HCT116 (cell line): ENCODE measurements at regions not wholly inside any gene's neighbourhood (a gene's known extent, or its start where the extent isn't known, plus 50 kb on each side); places are given as distances from the start of the nearest gene placed in this dataset.

ENCODE experiments used
- ATAC-seq: fragments of 200-7000 bp; cut with Tn5 transposase; 2 replicates; pipeline ENCODE4 v1.9.1; 2020; ENCODE audit warnings: mild to moderate bottlenecking, moderate library complexity
- BruUV-seq: library from RNA; stranded (reverse); fragments of 400-500 nt; replicated peaks from 2 replicates; lab custom pipeline; 2021; lab: Mats Ljungman, UMichigan
- CTCF ChIA-PET: fragments of 300-600 bp; sonication (Branson Sonifier 250); formaldehyde crosslinking; loops from one replicate; lab custom pipeline; 2021; ENCODE audit warnings: antibody characterized with exemption; lab: Charles Lee
- POLR2A ChIA-PET: fragments of 300-600, 350-600 bp; sonication (Branson Sonifier 250); formaldehyde crosslinking; loops from one replicate; lab custom pipeline; 2021; ENCODE audit warnings: antibody characterized with exemption; lab: Charles Lee
- RAD21 ChIA-PET, 2 experiments: fragments of 300-600 bp; sonication (Branson Sonifier 250); formaldehyde crosslinking; loops; one replicate each; lab custom pipeline; 2023; ENCODE audit warnings: low total read pairs in 2 of 2; ENCODE audit not compliant: uncharacterized antibody in 2 of 2, unreplicated experiment in 2 of 2, low non-redundant PET in 1 of 2; lab: Charles Lee
- DNase-seq: peaks from one replicate; pipeline ENCODE4 v3.0.0-alpha.2; 2010; ENCODE audit warnings: low read depth, low spot score
- H2AFZ ChIP-seq: fragments of 200-600 bp; shearing (Covaris generic), sonication (generic); 2 replicates; pipeline ENCODE4 v1.6.1; 2017; ENCODE audit warnings: low read depth, mixed run types, mixed read lengths, antibody characterized with exemption, low read length; ENCODE audit not compliant: poor library complexity, severe bottlenecking
- H3K27ac ChIP-seq: 2 replicates; pipeline ENCODE4 v1.5.1; 2012; ENCODE audit warnings: low read depth, low read length
- H3K27me3 ChIP-seq: fragments of 200-600 bp; sonication (generic); 2 replicates; pipeline ENCODE4 v1.6.1; 2016; ENCODE audit warnings: mixed run types, low read length, mixed read lengths; ENCODE audit not compliant: insufficient read depth
- H3K36me3 ChIP-seq, 2 experiments: fragments of 200-500 bp in 1 of 2; fragments of 200-600 bp in 1 of 2; sonication (Bioruptor generic) in 1 of 2; sonication (generic) in 1 of 2; 2 replicates each; pipeline versions ENCODE4 v1.5.1 to v1.6.1; 2014 to 2016; ENCODE audit warnings: low read length in 2 of 2, inconsistent platforms in 1 of 2, mixed read lengths in 1 of 2, mixed run types in 1 of 2; ENCODE audit not compliant: insufficient read depth in 2 of 2, control insufficient read depth in 1 of 2
- H3K4me1 ChIP-seq, 2 experiments: fragments of 200-600 bp in 1 of 2; sonication (generic) in 1 of 2; 2 replicates each; pipeline versions ENCODE4 v1.5.1 to v1.6.1; 2012 to 2017; ENCODE audit warnings: low read length in 2 of 2, inconsistent platforms in 1 of 2, mild to moderate bottlenecking in 1 of 2, mixed read lengths in 1 of 2, mixed run types in 1 of 2, moderate library complexity in 1 of 2; ENCODE audit not compliant: insufficient read depth in 2 of 2, control insufficient read depth in 1 of 2
- H3K4me2 ChIP-seq: fragments of 200-600 bp; sonication (generic); 2 replicates; pipeline ENCODE4 v1.6.1; 2017; ENCODE audit warnings: mixed run types, low read length, mixed read lengths
- H3K4me3 ChIP-seq, 2 experiments: fragments of 200-600 bp in 1 of 2; sonication (generic) in 1 of 2; replicated peaks in 1 of 2; 2 replicates each; pipeline ENCODE4 v1.5.1; 2011 to 2016; ENCODE audit warnings: low read length in 2 of 2, control low read depth in 1 of 2, low read depth in 1 of 2, mild to moderate bottlenecking in 1 of 2, mixed read lengths in 1 of 2, mixed run types in 1 of 2
- H3K79me2 ChIP-seq: fragments of 200-600 bp; sonication (generic); 2 replicates; pipeline ENCODE4 v1.6.1; 2017; ENCODE audit warnings: mild to moderate bottlenecking, mixed run types, low read length, moderate library complexity, mixed read lengths; ENCODE audit not compliant: insufficient read depth
- H3K9ac ChIP-seq: fragments of 200-600 bp; sonication (generic); 2 replicates; pipeline ENCODE4 v1.6.1; 2016; ENCODE audit warnings: low read length, mixed read lengths
- H3K9me2 ChIP-seq: fragments of 200-600 bp; sonication (generic), shearing (Covaris generic); 2 replicates; pipeline ENCODE4 v1.6.1; 2017; ENCODE audit warnings: mixed run types, mild to moderate bottlenecking, moderate library complexity; ENCODE audit not compliant: insufficient read depth
- H3K9me3 ChIP-seq, 2 experiments: fragments of 200-500 bp in 1 of 2; fragments of 200-600 bp in 1 of 2; sonication (Bioruptor generic) in 1 of 2; sonication (generic) in 1 of 2; 2 replicates each; pipeline ENCODE4 v1.6.1; 2014 to 2017; ENCODE audit warnings: low read length in 2 of 2, mixed read lengths in 2 of 2, inconsistent platforms in 1 of 2, low read depth in 1 of 2, mild to moderate bottlenecking in 1 of 2, mixed run types in 1 of 2, moderate library complexity in 1 of 2; ENCODE audit not compliant: control insufficient read depth in 1 of 2, insufficient read depth in 1 of 2
- H4K20me1 ChIP-seq: fragments of 200-600 bp; sonication (generic), shearing (Covaris generic); 2 replicates; pipeline ENCODE4 v1.6.1; 2017; ENCODE audit warnings: mixed run types, mild to moderate bottlenecking, moderate library complexity; ENCODE audit not compliant: insufficient read depth
- CEBPB ChIP-seq: IDR thresholded peaks from 2 replicates; pipeline ENCODE4 v1.6.1; 2012; ENCODE audit warnings: low read depth
- EZH2phosphoT487 ChIP-seq: fragments of 200-600 bp; IDR thresholded peaks from 2 replicates; pipeline ENCODE4 v1.6.1; 2018; ENCODE audit warnings: antibody characterized with exemption, borderline replicate concordance
- FOSL1 ChIP-seq: IDR thresholded peaks from 2 replicates; pipeline ENCODE4 v1.6.1; 2012; ENCODE audit warnings: low read depth
- JUND ChIP-seq: IDR thresholded peaks from 2 replicates; pipeline ENCODE4 v1.6.1; 2012
- POLR2A ChIP-seq: IDR thresholded peaks from 2 replicates; pipeline ENCODE4 v1.7.0; 2011; ENCODE audit warnings: borderline replicate concordance; ENCODE audit not compliant: insufficient read depth, insufficient read length; ENCODE audit errors: extremely low read depth
- RAD21 ChIP-seq: IDR thresholded peaks from 2 replicates; pipeline ENCODE4 v1.6.1; 2012; ENCODE audit warnings: low read depth, mild to moderate bottlenecking
- REST ChIP-seq: IDR thresholded peaks from 2 replicates; pipeline ENCODE4 v1.6.1; 2012; ENCODE audit warnings: low read depth
- SIN3A ChIP-seq: IDR thresholded peaks from 2 replicates; pipeline ENCODE4 v1.6.1; 2012; ENCODE audit warnings: low read depth
- SRF ChIP-seq: IDR thresholded peaks from 2 replicates; pipeline ENCODE4 v1.6.1; 2012; ENCODE audit warnings: low read depth
- ZNF274 ChIP-seq: fragments of 200-500 bp; sonication (Bioruptor generic); IDR thresholded peaks from 2 replicates; pipeline ENCODE4 v1.6.1; 2014; ENCODE audit warnings: mild to moderate bottlenecking, low read depth, low read length, inconsistent platforms
- intact Hi-C: fragments of 100-400 bp; cut with micrococcal nuclease; formaldehyde crosslinking; loops from 2 replicates; pipeline ENCODE4 v1.10.0; 2022
- TF ChIP-seq, protein P1 (sequence below): IDR thresholded peaks from 2 replicates; pipeline ENCODE4 v1.6.1; 2012

GRCh38 chr2:78715293-78715692 is 310.2 kb upstream of the REG3G start:
- Histone ChIP-seq H3K79me2 (no peaks in the 10 kb centered on the region), H3K4me1 (no peaks in the 10 kb centered on the region), H3K27me3 (no peaks in the 10 kb centered on the region), H3K4me2 (no peak overlapping the region), H4K20me1 (no peaks in the 10 kb centered on the region), H3K27ac (no peak overlapping the region), H3K9ac (no peak overlapping the region), H2AFZ (no peak overlapping the region), H3K9me3 (peaks cover 4 to 16% of the 10 kb centered on the region in 2 experiments; a peak in 2 of 4 replicates), H3K9me2 (no peaks in the 10 kb centered on the region), H3K36me3 (no peaks in the 10 kb centered on the region), H3K4me3 (no peak overlapping the region)
- DNase-seq, result no peak
- intact Hi-C loops, result no loop called here
- ChIA-PET POLR2A (no interaction called here), RAD21 (no interaction called here), CTCF (no interaction called here)
- BruUV-seq, result no TSS peak
- ATAC-seq, result no peak
- TF ChIP-seq, protein P1, sequence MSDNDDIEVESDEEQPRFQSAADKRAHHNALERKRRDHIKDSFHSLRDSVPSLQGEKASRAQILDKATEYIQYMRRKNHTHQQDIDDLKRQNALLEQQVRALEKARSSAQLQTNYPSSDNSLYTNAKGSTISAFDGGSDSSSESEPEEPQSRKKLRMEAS, result no peak
- TF ChIP-seq RAD21, result no peak
- no peak for TF ChIP-seq SIN3A
- TF ChIP-seq CEBPB, result no peak
- TF ChIP-seq ZNF274, result no peak
- TF ChIP-seq POLR2A, result no peak
- TF ChIP-seq REST, result no peak
- TF ChIP-seq EZH2phosphoT487, result no peak
- TF ChIP-seq JUND, result no peak
- no peak for TF ChIP-seq FOSL1
- TF ChIP-seq SRF, result no peak
